C4-2B (cell line): ENCODE measurements at regions not wholly inside any gene's neighbourhood (a gene's known extent, or its start where the extent isn't known, plus 50 kb on each side); places are given as distances from the start of the nearest gene placed in this dataset.

ENCODE experiments used
- H3K27ac ChIP-seq: fragments of 450-650 bp; 2 replicates; pipeline ENCODE4 v1.5.1; 2017
- ZFX ChIP-seq: fragments of 450-650 bp; IDR thresholded peaks from 2 replicates; pipeline ENCODE4 v1.6.1; 2017
- TF ChIP-seq, protein P1 (sequence below): fragments of 450-650 bp; conservative IDR thresholded peaks from 2 replicates; pipeline ENCODE4 v1.5.1; 2017; ENCODE audit warnings: mild to moderate bottlenecking

DNA sequence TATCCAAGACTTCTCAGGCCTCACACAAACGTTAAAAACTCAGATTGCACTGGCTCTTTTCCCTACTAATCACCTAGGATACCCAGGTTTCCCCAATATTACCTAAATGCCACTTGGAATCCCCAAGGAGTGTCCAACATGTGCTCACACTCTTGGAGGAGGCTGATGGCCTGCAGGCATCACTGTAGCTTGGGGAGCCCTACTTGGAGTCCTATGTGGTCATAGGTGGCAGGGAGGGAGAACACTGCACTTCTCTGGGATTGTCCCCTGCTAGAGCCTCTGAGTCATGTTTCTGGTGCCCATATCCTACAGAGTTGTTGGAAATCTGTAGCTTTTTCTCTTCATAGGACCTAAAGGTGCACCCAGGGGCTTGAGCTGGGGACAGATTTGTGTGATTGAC is 433.7 kb downstream of the ARHGEF28 start:
- H3K27ac ChIP-seq: no peak overlapping the region
- TF ChIP-seq, protein P1, sequence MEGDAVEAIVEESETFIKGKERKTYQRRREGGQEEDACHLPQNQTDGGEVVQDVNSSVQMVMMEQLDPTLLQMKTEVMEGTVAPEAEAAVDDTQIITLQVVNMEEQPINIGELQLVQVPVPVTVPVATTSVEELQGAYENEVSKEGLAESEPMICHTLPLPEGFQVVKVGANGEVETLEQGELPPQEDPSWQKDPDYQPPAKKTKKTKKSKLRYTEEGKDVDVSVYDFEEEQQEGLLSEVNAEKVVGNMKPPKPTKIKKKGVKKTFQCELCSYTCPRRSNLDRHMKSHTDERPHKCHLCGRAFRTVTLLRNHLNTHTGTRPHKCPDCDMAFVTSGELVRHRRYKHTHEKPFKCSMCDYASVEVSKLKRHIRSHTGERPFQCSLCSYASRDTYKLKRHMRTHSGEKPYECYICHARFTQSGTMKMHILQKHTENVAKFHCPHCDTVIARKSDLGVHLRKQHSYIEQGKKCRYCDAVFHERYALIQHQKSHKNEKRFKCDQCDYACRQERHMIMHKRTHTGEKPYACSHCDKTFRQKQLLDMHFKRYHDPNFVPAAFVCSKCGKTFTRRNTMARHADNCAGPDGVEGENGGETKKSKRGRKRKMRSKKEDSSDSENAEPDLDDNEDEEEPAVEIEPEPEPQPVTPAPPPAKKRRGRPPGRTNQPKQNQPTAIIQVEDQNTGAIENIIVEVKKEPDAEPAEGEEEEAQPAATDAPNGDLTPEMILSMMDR: no peak
- no peak for TF ChIP-seq ZFX

DNA sequence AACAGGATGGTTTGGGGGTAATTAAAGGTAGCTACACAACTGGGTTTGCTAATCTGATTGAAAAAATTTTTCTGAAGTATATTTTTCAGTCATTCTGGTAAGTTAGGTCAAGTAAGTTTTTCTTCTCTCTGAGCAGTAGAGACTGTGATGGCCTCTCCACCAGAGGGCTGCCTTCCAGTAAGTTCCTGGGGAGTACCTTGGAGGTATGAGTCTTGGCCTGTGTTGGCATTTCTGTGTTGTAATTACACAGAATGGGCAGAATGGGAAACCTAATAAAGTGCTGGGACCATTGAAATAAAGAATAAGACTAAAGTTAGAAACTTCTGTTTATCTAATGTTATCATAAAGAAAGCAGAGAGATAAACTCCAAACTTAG is 430.8 kb downstream of the ARHGEF28 start:
- no peak overlapping the region for H3K27ac ChIP-seq
- TF ChIP-seq ZFX: no peak
- TF ChIP-seq, protein P1: peak; percentile 66

DNA sequence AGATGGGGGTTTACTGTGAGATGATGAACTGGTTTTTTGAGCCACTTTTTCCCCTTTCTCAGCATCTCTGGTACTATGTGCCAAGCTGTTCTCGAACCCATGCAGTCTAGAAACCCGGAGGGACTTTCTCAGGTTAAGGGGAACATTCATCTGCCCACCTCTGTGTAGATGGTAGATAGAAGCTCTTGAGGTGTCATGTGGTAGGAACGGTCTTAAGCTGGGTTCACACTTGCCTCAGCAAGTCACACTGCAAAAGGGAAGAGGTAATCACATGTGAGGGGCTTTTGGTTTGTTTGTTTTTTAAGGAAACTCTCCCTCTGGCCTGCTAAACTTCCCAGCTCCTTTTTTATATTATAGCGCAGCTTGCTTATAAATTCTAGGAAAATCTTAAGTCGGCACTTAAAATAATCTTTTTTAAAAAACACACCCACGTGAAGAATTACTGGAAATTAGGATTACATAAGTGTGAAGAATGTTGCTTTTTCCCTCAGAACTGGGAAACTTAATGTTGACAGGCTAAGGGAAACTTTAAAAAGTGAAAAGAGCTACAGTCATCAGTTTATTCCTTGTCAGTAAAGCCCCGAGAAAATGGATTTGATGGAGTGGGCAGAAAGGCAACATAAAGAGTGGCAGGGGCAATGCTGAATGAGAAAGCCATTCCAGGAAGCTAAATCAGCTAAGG is 430.3 kb downstream of the ARHGEF28 start:
- no peak overlapping the region for H3K27ac ChIP-seq
- no peak for TF ChIP-seq ZFX
- TF ChIP-seq, protein P1: no peak

DNA sequence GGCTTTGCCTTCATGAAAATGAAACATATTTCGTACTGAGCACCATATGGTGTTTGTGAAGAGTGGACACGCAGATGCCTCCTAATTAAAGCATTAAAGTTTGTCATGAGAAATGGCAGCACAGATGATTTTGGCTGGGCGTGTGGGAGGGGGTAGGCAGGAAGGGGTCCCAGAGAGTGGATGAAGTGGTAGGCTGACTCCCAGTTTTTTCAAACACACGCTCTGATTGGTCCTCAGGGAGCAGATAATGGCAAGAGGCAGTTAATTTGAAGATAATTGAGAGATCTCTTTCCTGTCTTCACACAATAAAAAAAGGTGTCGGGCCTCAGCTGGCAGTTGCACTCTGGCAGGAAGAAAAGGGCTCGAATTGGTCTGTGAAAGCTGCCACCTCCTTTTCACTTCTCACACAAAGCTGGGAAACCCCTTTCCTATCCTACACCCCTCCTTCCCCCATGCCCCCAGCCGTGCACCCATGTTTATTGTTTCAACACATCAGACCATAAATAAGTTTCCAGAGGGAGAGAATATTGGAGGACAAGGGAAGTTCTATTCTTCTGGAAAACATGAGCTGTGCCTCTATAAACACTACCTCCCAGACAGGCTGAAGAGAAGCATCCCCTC is 429.6 kb downstream of the ARHGEF28 start:
- TF ChIP-seq ZFX: no peak
- TF ChIP-seq, protein P1: no peak
- no peak overlapping the region for H3K27ac ChIP-seq

DNA sequence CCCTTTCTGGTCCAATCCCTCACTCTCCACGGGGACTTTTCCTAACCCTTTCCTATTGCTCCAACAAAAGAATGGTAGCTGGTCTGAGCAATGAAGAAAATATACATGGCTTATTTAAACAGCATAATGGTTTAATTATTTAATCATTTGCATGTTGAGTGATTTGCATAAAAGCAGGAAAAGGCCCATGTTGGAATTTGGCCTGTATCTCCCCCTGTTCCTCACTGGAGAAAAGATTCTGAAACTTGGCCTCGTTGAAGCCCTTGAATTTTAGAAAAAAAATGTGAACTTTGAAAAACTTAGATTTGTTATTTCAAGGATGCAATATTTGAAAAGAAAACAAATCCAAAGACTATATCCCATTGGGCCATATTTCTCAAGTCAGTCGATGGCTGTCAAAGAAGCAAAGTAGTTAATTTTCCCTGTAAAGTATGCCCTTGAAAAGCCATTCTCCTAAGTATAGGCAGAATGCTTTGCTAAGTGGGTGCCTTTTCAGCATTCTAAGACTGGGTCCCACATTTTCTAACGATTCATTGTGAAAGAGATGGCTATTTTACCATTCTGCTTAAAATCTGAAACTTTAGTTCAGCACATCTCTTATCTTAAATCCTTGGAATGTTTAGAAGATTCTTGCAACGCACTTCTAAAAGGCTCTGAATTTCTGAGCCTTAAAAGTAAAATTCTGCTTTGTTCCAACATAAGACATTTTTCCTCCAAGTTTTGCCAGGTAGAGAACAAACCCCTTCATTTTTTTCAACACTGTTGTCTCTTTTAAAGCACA is 428.8 kb downstream of the ARHGEF28 start:
- H3K27ac ChIP-seq: no peak overlapping the region
- TF ChIP-seq, protein P1: no peak
- TF ChIP-seq ZFX: no peak

DNA sequence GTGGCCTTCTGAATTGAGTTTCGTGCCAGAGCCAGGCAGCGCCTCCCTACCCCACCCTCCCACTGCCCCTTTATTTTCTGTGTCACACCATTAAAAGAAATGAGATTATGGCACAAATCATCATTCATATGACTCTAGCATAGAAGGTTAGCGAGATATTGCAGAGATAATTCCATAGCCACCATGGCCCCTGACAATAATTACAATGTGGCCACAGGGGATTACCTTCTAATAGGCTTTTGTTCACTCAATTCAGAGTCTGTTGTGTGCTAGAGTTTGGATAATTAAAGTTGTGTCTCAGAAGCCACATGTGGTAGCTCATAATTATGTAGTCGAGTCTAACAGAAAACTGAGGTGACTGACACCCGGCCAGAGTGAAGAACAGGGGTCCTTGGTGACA is 428.1 kb downstream of the ARHGEF28 start:
- no peak overlapping the region for H3K27ac ChIP-seq
- TF ChIP-seq, protein P1: no peak
- no peak for TF ChIP-seq ZFX
